Hematopoietic multipotent progenitor cell treated with erythropoietin and hydrocortisone succinate and interleukin-3 and kit ligand, for 6 days (in vitro differentiated cells): ENCODE measurements at regions not wholly inside any gene's neighbourhood (a gene's known extent, or its start where the extent isn't known, plus 50 kb on each side); places are given as distances from the start of the nearest gene placed in this dataset.

Experiments used
- DNase-seq: peaks from one replicate; pipeline ENCODE4 v3.0.0-alpha.2; 2015

DNA sequence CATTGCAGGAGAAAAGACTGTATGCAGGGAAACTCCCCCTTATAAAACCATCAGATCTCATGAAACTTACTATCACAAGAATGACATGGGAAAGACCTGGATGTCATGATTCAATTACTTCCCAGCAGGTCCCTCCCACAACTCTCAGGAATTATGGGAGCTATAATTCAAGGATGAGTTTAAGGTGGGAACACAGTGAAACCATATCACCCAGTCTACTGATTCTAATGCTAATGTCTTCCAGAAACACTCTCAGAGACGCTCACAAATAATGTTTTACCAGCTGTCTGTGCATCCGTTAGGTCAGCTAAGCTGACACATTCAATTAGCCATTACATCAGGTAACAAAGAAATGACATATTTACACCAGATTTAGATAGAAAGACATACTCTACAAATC, 637.9 kb downstream of the NLGN4Y start:
- DNase-seq, result no peak

DNA sequence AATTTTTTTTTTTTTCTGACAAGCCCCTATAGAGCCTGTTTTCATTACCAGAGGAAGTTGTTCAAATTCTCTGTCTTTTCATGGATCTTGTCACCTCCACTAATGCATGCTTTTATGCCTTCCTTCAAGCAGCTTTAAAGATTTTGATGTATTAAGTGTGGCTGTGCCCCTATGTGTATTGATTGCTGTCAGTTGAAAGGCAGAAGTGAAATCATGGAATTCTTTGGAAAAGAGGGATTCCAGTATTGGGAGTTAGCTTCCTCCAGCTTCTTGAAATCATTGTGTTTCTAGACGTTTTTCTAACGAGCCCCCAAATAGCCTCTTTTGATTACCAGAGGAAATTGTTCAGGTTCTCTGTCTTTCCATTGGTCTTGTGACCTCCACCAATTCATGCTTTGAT, 655.6 kb downstream of the NLGN4Y start:
- no peak for DNase-seq

DNA sequence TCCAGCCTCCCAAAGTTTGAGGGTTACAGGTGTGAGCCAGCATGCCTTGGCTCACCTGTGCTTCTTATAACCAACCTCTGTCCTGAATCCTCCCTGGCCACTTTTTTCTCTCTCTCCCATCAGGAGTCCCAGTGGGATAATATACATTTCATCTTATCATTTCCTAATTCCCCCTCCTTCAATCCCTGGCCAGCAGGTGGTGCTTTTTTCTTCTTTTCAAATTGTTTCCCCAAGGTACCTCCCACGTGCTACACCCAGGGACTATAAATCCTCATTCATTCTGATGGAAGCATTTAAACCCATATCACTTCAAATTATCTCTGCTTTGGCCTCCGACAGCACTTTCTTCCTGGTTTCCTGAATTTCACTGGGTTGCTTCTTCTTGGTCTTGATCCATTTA, 704.7 kb downstream of the NLGN4Y start:
- DNase-seq, result no peak

DNA sequence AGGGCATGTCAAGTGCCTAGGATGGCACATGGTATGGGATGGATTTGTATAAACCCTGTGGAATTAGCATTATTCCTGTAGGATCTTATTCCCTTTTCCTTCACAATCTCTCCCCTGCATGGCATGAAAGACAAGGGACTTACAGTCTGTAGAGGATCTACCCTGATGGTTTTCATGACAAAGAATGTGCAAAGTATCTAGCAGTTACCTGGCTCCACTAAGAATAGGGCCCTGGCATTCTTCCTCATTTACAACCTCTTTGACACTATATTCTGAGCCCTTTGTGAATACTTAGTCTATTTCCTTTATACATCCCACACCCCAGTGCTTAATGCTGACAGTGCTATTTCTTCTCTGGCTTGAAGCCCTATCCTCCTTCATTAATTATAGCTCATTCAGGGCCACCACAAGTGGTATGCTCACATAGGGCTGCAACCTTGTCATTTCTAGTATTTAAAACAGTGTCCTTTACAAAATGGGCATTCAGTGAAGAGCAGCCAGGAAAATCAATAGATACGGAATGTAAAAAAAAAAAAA, 715.3 kb downstream of the NLGN4Y start:
- DNase-seq, result no peak

GRCh38 chrY:15259286-15259685, 735.0 kb downstream of the NLGN4Y start:
- no peak for DNase-seq

- no peak for DNase-seq
Observed at GRCh38 chrY:15286572-15286971, 762.2 kb downstream of the NLGN4Y start.

DNA sequence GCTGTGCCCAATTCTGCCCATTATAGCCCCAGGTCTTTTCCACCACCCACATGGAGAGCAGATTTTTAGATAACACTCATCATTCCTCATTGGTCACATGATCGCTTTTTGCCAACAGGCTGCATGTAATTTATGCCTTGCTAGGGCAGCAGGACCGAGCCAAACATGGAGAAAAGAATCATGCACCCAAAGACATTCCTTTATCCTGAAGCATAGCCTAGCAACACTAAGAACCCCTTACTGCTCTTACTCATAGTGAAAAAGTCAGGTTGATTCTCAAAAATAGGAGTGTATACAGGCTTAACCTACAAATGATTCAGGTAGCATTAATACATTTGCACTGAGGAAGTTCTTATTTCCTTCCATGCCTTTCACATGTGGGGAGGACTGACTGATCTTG, 765.5 kb downstream of the NLGN4Y start:
- DNase-seq, result no peak

DNA sequence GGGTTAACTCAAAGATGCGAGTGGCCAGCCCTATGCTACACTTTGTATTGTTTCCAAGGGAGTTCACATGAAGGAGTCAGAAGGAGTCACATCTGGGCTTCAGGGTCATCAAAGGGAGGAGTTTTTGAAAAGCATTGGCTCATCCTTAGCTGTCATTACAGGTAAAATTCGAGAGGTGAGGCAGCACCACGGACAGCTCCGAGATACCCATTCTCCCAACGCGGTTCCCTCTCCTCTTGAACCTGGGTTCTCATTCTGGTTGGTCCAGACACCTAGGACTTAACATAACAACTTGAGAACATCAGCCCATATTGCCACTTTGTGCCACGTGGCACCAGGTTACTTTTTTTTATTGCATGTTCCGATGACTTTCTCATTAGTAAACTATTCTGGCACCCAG, 768.6 kb downstream of the NLGN4Y start:
- DNase-seq, result peak; percentile 1

- no peak for DNase-seq
Observed at GRCh38 chrY:15301879-15302278, 777.5 kb downstream of the NLGN4Y start.

DNA sequence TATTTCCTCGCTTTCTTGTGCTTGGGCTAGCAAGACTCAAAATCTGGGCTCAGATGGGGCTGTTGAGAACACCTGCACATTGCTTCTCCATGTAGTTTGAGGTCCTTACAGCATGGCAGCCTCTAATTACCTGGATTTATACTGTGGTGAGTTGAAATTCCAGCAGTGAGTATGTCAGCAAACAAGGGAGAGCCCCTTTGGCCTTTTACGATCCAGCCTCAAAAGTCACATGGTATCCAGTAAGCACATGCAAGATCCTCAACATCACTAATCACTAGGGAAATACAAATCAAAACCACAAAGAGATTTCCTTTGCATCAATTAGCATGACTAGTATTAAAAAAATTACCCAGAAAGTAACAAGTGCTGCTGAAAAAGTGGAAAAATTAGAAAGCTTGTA, 787.8 kb downstream of the NLGN4Y start:
- no peak for DNase-seq

DNA sequence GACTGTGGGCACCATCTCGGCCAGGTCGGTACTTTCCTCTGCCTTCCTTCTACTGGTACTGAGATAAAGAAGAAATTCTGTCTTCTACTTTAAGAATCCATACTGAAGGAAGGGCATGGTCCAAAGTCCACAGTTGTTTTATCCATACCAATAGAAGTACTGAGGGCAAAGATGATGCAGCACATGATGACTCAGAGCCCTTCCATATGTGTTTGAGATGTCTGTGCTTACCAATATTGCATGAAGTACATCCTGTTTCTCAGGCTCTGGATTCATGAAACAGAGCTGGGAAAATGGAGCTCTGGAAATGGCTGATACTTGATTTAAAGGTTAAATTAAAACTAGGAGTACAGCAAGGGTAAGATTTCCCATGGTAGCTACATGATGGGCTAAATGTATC, 799.9 kb downstream of the NLGN4Y start:
- DNase-seq, result no peak

DNA sequence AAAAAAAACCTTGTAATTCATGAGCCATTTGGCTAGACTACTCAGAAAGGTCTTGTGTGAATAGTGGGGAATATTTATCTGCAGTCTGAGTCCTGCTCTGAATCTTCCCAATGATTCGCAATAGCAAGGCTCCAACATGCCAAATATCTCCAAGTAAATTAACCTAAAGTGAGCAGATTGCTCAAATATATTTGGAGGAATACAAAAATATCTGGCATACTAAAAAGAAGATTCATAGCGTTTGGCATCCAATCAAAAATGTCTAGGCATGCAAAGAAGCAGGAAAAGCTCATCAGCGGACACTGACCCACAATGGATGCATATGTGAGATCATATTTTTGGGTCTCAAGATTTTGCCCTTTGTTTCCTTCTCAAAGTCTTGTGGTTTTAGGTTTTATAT, 800.9 kb downstream of the NLGN4Y start:
- no peak for DNase-seq

DNA sequence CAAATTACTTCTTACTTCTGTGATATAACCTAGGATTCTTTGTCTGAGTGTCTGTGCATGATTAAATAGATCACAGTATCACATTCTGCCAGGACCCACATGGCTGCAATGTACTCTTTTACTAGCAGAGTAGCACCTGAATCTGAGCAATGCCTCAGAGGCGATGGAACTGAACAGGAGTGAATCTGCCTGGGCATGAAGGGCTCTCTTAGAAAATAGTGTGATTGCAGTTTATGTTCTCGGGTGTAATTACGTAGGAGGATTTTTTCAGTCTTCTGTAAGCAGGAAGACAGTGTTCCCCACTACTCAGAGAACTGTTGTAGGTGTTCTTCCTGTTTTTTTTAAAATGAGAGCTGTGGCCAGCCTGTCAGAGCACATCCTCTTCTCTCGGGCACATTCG, 802.3 kb downstream of the NLGN4Y start:
- no peak for DNase-seq

- no peak for DNase-seq
Observed at GRCh38 chrY:15328848-15329247, 804.5 kb downstream of the NLGN4Y start.

GRCh38 chrY:15343522-15343921, 819.2 kb downstream of the NLGN4Y start:
- DNase-seq, result no peak

DNA sequence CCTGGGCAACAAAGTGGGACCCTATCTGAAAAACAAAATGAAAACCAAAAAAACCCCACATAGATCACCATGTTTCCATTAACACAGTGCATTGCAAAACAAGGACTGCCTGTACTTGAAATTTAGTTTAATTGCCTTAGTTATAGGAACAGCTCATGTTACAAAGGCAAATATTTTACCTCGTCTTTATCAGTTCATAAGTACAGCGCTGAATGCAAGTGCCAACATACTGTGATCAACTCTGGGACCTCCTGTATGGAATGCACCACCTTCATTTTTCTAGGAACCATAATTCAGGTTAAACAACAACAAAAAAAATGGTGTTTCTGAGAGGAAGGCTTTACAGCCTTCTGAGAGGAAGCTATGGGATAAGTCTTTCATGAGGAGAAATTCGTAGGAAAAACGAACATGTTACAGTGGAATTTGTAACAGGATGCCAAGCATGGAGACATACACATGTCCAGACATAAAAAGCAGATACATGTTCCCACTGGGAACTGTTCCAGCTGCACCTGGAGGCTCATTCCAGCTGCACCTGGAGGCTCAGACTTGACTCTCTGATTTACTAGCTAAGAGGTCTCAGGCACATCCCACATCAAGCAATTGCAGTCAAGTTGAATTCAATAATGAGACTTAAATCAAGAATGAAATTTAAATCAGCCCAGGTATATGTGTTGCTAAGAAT, 821.3 kb downstream of the NLGN4Y start:
- no peak for DNase-seq

DNA sequence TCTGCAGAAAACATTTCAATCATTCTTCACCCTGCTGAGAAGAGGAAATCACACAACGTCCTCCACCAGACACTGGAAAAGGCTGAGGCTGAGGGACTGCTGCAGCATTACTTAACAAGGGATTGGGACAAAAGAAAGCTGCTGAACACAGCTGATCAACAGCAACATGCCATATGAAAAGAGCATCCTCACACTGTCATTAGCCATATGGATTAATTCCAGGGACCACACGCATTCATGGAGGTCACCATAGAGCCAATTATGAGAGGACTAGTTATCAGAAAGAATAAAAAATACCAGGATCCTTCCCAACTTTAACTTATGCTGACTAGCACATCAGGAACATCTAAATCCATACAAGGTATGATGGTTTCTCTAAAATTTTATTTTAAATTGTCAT, 825.0 kb downstream of the NLGN4Y start:
- no peak for DNase-seq

GRCh38 chrY:15355321-15355720, 831.0 kb downstream of the NLGN4Y start:
- DNase-seq, result no peak

DNA sequence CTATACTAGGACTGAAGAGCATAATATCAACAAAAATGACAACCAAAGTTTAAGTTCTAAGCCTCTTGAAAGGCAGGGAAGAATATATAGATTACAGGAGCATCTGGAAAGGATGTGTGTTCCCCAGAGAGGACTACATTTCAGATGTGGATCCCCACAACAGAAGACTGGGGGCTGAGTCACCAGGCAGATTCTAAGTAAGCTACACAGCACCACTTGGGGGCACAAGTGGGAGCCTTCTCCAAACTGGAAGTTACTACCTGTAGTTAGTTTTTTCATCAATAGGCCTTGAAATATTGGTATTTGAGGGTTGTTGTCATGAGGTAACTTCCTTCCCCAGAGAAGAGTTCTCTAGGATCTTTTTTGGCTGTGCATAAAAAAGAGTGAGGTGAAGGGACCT, 836.1 kb downstream of the NLGN4Y start:
- no peak for DNase-seq

- DNase-seq, result no peak
Observed at GRCh38 chrY:15364996-15365395, 840.7 kb downstream of the NLGN4Y start.

- no peak for DNase-seq
Observed at GRCh38 chrY:15368786-15369185, 844.5 kb downstream of the NLGN4Y start.

- no peak for DNase-seq
Observed at GRCh38 chrY:15385178-15385577, 860.8 kb downstream of the NLGN4Y start.

DNA sequence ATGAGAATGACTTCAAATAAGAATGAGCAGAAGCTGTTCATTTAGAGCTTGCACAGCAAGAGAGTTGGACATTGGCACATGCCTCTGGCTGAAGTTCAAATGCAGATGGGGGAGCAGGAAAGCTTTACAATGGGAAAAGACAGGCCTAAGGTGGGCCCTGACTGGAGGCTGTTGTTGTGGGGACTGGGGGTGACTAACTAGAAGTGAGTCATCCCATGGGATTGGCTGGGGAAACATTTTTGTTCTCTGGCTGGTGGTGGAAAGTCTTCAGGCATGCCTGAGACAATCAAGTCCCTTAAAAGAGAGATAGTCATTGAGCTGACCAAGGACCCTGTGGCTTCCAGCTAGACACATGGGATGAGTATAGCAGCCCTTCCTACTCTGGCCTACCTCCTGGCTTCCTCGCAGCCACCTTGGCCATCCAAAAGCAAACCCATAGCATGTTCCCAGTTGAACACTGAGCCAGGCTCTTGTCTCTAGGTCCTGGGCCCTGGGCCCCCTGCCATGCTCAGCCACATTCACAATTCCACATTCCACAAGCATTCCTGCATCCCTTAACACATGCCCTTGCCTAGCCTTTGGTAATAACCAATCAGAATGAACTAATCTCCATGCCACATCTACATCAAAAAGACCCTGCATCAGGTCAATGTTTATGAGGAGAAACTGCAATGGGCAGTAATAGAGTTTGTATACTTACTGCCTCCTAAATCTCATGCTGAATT, 873.4 kb downstream of the NLGN4Y start:
- no peak for DNase-seq

DNA sequence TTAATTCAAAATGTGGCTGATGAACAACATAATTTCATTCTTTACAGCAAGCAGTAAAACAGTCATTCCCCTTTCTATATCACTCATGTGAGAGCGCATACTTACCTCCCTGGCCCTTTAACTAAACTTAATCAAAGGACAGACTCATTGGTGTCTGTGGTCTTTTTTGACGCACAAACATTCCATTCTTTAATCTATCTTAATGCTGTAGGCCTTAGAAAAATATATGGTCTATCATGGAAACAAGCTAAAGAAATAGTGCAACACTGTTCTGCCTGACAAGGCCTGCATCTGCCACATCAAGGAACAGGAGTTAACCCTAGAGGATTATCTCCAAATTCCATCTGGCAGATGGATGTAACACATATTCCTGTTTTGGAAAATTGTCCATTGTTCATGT, 878.1 kb downstream of the NLGN4Y start:
- DNase-seq, result no peak

- DNase-seq, result no peak
Observed at GRCh38 chrY:15404551-15404950, 880.2 kb downstream of the NLGN4Y start.
